Glomerular visceral epithelial cell (primary cell): ENCODE measurements at regions not wholly inside any gene's neighbourhood (a gene's known extent, or its start where the extent isn't known, plus 50 kb on each side); places are given as distances from the start of the nearest gene placed in this dataset.
A peak's percentile ranks its signal among the peaks of the same experiment; 100 is the strongest.
"Not testable (repeated sequence)": the region's sequence is repeated elsewhere in the genome, so short reads cannot be mapped to it uniquely, and the experiment has no call there.

Experiments
- DNase-seq: peaks from one replicate; pipeline ENCODE4 v3.0.0-alpha.2; 2016; ENCODE audit errors: extremely low spot score

- DNase-seq, result no peak
Observed at GRCh38 chr11:57871231-57871630, 109.6 kb downstream of the CTNND1 start.

DNA sequence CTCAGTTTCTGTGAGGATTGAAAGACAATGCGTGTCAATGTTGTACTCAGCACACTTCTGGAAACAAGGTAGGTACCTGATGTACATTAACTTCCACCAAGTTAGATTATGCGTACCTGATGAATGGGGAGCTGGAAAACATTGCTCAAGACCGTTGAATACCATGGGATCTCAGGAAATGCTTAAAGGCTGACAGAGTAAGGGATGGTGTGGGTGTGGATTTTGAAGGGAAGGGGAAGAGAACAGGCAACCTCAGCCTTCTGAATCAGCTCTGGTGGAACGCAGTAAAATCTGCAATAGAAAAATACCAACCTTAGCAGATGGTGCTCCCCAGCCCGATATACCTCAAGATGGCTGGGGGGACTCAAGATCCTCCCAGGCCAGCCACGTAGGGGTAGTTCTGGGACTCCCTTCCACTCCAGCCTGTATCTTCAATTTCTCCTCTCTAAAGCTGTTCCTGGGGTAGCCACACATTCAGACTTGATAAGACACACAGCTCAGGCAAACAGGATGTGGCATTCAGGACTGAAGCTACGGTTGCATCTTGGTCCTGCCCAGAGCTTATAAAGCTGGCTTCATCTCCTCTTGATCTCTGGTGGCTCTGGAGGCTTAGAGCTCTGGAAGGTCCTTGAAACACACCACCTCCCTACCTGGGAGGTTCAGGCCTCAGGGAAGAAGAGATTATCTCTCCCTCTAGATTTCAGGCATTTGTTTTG lies 111.8 kb downstream of the CTNND1 start:
- no peak for DNase-seq

DNA sequence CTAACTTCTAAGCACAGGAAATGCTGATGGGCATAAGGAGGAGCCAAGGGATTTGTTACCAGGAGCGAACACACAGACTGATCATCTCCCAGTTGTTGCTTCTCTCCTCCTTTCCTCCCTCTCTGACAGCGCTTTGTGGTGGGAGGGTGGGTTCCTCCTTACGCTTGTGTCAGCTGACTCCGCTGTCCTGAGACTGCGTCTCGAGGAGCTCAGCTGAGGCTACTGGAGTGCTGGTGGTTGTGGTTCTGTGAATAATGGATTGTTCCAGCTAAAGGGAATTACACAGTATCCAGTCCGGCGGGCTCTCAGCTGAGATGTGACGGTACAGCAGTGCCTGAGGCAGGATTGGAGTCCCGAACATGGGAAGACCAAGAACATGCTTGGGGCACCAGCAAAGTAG lies 113.4 kb downstream of the CTNND1 start:
- DNase-seq, result no peak

DNA sequence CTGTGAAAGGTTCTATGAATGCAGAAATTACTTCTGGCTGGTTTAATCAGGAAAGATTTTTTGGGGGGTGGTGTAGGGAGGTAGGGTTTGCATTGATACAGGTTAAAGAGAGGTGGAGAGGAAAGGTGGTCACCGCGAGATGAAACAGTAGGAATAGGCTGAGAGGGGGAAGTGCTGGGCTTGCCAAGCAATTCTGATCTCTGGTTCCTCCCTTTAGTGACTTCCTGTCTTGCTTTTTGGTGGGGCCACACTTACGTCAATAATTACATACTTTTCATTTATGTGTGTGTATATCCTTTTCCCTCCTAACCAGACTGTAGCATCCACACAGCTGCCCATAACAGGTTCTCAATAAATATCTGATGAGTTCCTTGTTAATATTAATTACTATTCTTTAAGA lies 120.0 kb downstream of the CTNND1 start:
- DNase-seq, result no peak

DNA sequence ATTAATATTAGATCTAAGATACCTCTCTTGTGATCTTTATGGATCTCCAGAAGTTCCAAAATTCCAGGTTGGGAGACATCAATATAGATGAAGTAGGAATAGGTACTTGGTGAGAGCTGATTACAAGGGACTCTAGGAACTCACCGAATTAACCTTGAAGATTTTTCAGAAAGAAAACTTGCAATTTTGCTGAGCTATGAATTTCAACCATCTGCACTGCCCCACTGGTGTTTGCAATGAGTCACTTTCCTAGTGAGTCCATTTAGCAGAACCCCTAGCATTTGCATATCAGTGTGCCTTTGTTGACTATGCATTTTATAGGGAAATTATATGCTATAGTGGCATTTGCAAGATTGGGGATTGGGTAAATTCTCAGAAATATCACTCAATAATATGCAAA lies 122.0 kb downstream of the CTNND1 start:
- no peak for DNase-seq

DNA sequence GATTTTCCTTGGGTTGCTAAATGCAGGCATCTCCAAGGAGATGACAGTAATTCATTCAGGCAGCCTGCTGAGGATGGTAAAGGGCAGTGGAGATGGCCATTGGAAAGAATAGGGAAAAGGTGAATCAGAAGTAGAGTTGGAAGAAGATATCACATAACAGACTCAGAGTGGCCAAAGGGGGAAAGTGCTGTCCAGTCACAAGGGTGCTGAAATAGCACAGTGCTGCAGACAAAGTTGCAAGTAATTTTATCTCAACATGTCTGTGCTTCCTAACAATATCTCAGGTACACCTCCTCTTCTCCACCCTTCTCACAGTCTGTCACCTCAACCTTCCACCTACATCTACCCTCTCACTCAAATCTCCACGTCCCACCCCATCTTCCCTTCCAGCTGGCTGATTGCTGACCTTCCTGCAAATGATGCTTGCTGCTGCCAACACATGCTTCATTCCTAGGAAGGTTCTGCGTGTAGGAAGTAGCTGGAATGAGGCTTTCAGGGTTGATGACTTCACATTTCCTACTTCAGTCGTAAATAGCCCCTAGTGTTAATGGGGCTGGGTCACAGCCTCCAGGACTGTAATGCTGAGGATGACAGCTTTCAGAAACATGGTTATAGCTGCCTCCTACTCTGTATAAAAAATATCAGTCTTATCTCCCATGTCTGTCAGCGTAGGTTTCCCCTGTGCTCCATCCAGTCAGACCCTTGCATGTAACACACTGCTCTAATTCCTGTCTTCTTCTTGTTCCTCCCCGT lies 123.9 kb downstream of the CTNND1 start:
- peak; percentile 6 for DNase-seq

DNA sequence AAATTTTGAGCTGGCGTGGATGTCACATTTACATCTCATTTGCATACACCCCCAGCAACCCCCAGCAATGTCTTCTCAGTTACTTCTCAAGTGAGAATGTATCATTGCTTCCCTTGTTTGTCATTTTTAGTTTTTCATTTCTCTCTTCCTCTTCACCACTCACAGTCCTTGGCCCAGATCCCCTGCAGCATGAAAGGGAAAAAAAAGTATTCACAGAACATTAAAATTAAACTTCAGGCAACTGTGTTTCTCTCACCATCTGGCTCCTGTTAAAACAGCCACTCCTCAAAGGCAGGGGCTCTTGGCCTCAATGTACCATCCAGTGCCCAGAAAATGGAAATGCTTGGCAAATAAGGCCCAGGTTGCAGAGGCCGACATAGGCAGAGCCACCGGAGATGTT lies 126.8 kb downstream of the CTNND1 start:
- no peak for DNase-seq

DNA sequence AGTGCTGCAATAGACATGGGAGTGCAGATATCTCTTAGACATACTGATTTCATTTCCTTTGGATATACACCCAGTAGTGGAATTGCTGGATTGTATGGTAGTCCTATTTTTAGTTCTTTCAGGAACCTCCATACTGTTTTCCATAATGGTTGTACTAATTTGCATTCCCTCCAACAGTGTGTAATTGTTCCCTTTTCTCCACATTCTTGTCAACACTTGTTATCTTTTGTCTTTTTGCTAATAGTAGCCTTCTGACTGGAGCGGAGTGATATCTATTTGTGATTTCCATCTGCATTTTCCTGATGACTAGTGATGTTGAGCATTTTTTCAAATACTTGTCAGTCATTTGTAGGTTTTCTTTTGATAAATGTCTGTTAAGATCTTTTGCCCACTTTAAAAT lies 128.9 kb downstream of the CTNND1 start:
- no peak for DNase-seq

- DNase-seq, result not testable (repeated sequence)
Observed at GRCh38 chr11:57893200-57893599, 130.5 kb upstream of the OR9Q1 start.

DNA sequence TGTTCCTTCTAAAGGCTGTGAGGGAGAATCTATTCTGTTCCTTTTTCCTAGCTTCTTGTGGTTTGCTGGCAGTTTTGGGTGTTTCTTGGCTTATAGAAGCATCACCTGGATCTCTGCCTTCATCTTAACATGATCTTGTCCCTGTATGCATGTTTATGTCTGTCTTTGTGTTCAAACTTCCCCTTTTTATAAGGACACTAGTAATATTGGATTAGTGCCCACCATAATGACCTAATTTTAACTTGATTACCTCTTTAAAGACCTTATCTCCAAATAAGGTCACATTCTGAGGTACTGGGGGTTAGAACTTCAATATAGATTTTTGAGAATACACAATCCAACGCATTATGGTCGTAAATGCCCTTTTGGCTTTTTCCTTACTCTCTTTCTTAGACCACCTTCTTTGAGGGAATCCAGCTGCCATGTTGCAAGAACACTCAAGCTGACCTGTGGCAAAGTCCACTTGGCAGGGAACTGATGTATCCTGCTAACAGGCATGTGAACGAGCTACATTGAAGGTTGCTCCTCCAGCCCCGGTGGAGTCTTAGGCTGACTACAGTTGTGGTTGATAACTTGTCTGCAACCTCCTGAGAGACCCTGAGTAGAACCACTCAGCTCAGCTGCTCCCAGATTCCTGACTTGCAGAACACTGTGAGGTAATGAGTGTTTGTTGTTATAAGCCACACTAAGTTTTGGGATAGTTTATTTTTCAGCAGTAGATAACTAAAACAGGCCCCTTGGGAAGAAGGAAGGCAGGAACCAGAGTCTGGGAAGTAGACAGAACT lies 127.1 kb upstream of the OR9Q1 start:
- no peak for DNase-seq

DNA sequence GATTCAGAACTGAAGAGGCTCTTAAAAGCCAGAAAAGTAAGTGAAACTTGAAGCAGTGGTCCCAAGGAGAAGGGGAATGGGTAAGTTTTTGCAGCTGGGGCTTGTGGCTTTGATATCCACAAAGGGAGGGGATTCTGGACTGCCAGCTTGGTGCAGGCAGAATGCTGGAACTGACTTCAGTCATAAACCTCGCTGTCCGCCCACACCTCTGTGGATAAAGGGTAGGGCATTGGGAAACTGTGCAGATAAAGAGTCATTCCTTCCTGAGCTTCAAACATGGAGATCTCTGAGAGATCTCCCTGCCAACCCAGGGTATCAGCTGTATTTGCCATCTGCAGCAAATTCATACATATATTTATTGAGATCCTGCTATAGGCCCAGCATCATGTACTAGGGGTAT lies 124.3 kb upstream of the OR9Q1 start:
- no peak for DNase-seq

- DNase-seq, result peak; percentile 32
Observed at GRCh38 chr11:57900320-57900719, 123.4 kb upstream of the OR9Q1 start.

- no peak for DNase-seq
Observed at GRCh38 chr11:57901278-57901677, 122.4 kb upstream of the OR9Q1 start.

DNA sequence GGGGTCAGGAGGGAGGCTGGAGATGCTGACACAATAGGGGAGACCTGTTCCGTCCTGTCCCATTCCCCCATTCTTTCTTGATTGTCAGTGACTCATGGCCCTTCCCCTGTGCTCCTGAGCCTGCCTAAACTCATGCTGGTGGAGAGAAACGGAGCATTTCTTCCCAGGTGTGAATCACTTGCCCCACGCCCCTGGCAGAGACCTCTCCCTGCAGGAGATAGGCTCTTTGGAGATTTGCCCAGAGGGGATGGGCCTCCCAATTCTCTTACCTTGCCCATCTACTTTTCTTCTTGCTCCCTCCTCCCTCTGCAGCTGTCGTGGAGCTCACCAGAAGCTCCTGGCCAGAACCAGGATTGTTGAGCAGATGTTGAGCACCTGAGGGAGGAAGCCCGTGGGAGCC lies 121.9 kb upstream of the OR9Q1 start:
- no peak for DNase-seq

DNA sequence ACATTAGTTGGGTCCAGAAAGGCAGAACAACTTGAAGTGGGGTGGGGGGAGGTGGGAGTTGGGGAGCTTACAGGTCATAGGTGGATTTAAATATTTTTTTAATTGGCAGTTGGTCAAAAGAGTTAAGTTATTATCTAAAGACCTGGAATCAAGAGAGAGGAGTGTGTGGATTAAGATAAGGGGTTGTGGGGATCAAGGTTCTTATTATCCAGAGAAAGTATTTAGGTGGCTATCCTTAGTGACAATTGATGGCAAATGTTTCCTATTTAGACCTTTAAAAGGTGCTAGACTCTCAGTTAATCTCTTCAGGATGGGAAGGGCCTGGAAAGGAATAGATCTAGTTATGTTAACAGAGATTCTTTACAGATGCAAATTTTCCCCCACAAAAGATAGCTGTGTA lies 120.7 kb upstream of the OR9Q1 start:
- no peak for DNase-seq

DNA sequence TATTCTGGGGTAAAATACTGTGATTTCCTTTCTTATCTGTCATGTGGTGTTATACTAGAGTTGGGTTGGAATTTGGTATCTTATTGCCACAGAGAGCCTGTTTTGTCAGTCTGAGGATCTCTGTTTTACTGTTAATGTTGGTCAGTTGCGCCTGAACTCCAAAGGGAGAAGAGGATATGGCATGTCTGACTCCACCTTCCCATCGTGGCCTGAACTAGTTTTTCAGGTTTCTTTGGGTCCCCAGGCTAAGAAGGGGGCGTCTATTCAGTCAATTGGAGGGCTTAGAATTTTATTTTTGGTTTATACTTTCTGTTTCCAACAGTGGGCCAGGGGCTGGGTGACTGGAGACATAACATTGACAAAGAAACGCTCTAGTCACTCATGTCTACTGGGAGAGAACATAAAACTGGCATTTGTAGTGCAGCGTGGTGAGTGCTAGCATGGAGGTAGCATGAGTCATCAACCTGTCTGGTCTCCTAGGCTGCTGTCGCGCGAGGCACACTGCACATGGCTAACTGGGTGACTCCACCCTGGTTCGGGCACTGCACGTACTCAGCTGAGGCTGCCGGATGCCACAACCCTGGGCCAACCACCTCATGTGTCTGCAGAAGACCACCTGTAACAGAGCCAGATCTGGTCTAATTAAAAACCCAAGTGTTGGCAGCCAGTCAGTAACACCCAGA lies 120.1 kb upstream of the OR9Q1 start:
- peak; percentile 76 for DNase-seq

DNA sequence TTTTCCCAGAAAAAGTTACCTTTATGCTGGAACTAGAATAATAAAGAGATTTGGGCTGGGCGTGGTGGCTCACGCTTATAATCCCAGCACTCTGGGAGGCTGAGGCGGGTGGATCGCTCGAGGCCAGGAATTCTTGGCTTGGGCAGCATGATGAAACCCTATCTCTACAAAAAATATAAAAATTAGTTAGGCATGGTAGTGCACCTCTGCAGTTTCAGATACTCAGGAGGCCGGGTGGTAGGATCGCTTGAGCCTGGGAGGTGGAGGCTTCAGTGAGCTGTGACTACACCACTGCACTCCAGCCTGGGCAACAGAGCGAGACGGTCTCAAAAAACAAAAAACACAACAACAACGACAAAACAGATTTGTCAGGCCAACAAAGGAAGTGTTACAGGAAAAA lies 119.3 kb upstream of the OR9Q1 start:
- no peak for DNase-seq

DNA sequence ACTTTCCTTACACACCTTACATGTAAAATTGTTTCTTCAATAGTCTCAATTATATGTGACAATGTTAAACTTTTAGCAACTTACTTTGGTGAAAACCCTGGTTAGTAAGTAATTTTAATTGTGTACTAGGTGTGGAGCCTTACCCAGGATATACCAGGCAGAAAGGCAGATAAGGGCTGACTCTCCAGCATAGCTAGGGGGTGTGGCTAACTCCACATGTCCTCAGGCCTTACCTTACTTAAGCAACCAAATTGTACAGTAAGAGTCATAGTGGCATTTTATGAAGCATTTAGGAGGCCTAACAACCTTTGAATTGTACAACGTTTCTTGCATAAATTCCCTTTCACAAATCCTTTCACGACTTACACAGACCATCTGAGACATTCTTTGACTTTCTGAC lies 118.2 kb upstream of the OR9Q1 start:
- DNase-seq, result no peak

DNA sequence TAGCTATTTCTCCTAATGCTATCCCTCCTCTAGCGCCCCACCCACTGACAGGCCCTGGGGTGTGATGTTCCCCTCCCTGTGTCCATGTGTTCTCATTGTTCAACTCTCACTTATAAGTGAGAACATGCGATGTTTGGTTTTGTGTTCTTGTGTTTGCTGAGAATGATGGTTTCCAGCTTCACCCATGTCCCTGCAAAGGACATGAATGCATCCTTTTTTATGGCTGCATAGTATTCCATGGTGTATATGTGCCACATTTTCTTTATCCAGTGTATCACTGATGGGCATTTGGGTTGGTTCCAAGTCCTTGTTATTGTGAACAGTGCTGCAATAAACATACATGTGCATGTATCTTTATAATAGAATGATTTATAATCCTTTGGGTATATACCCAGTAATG lies 115.3 kb upstream of the OR9Q1 start:
- not testable (repeated sequence) for DNase-seq

DNA sequence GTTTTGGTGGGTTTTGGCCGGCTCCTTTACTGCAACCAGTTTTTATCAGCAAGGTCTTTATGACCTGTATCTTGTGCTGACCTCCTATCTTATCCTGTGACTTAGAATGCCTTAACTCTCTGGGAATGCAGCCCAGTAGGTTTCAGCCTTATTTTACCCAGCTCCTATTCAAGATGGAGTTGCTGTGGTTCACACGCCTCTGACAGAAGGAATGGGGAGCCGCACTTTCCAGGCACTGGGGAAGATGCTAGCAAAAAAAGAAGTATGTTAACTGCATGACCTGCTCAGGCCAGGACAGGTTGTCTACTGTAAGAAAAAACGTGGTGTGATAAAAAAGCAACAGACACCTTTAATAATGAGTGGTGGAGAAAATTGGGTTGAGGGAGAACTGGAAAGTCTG lies 112.2 kb upstream of the OR9Q1 start:
- not testable (repeated sequence) for DNase-seq

- no peak for DNase-seq
Observed at GRCh38 chr11:57913715-57914704, 109.7 kb upstream of the OR9Q1 start.
